CD14-positive monocyte (primary cell): ENCODE measurements at regions not wholly inside any gene's neighbourhood (a gene's known extent, or its start where the extent isn't known, plus 50 kb on each side); places are given as distances from the start of the nearest gene placed in this dataset.

Experiments used
- DNase-seq, 3 donors: peaks; one replicate each; pipeline ENCODE4 v3.0.0-alpha.2; 2011 to 2022
- H2AFZ ChIP-seq: 2 replicates; pipeline ENCODE4 v1.6.0; 2012; ENCODE audit warnings: mild to moderate bottlenecking, low read depth, low read length, inconsistent platforms; ENCODE audit not compliant: insufficient read depth, poor library complexity, severe bottlenecking
- H3K27ac ChIP-seq, 2 donors: 1 replicate in 1 of 2; 2 replicates in 1 of 2; pipeline ENCODE4 v1.5.1; 2012 to 2013; ENCODE audit warnings: low read length in 2 of 2, control low read depth in 1 of 2, inconsistent platforms in 1 of 2, low read depth in 1 of 2, mild to moderate bottlenecking in 1 of 2
- H3K27me3 ChIP-seq, 2 donors: one replicate each; pipeline versions ENCODE4 v1.6.0 to v1.6.1; 2011 to 2013; ENCODE audit warnings: low read length in 2 of 2; ENCODE audit not compliant: control insufficient read depth in 2 of 2, insufficient read depth in 2 of 2
- H3K36me3 ChIP-seq, 2 donors: replicated peaks in 1 of 2; 1 replicate in 1 of 2; 2 replicates in 1 of 2; pipeline versions ENCODE4 v1.5.1 to v1.6.1; 2012 to 2013; ENCODE audit warnings: low read length in 2 of 2, control low read depth in 1 of 2, inconsistent platforms in 1 of 2, mild to moderate bottlenecking in 1 of 2; ENCODE audit not compliant: insufficient read depth in 2 of 2, control insufficient read depth in 1 of 2
- H3K4me1 ChIP-seq, 2 donors: 1 replicate in 1 of 2; 2 replicates in 1 of 2; pipeline versions ENCODE4 v1.5.1 to v1.6.1; 2012 to 2013; ENCODE audit warnings: low read length in 2 of 2, control low read depth in 1 of 2, inconsistent platforms in 1 of 2, mild to moderate bottlenecking in 1 of 2, moderate library complexity in 1 of 2; ENCODE audit not compliant: insufficient read depth in 2 of 2, control insufficient read depth in 1 of 2
- H3K4me2 ChIP-seq: replicated peaks from 2 replicates; pipeline ENCODE3; 2012; ENCODE audit warnings: low read length, moderate library complexity, mild to moderate bottlenecking; ENCODE audit not compliant: poor library complexity, severe bottlenecking; ENCODE audit errors: extremely low read depth
- H3K4me3 ChIP-seq, 3 experiments: fragments of 200-600 bp in 1 of 3; sonication (generic) in 1 of 3; replicated peaks in 1 of 3; 1 replicate in 2 of 3; 2 replicates in 1 of 3; pipeline ENCODE4 v1.5.1; 2011 to 2013; ENCODE audit warnings: low read length in 3 of 3, mild to moderate bottlenecking in 3 of 3, control low read depth in 2 of 3, low read depth in 2 of 3, inconsistent platforms in 1 of 3, moderate library complexity in 1 of 3
- H3K79me2 ChIP-seq: 2 replicates; pipeline ENCODE4 v1.6.0; 2012; ENCODE audit warnings: mild to moderate bottlenecking, control low read depth, inconsistent platforms, low read length, moderate library complexity; ENCODE audit not compliant: insufficient read depth
- H3K9ac ChIP-seq: 2 replicates; pipeline ENCODE4 v1.6.0; 2017; ENCODE audit warnings: low read length, mild to moderate bottlenecking; ENCODE audit not compliant: insufficient read depth, poor library complexity, severe bottlenecking
- H3K9me3 ChIP-seq, 2 donors: replicated peaks in 1 of 2; 1 replicate in 1 of 2; 2 replicates in 1 of 2; pipeline versions ENCODE4 v1.5.1 to v1.6.1; 2012 to 2013; ENCODE audit warnings: low read length in 2 of 2, control low read depth in 1 of 2; ENCODE audit not compliant: control insufficient read depth in 1 of 2, insufficient read depth in 1 of 2
- H4K20me1 ChIP-seq: 2 replicates; pipeline ENCODE4 v1.6.0; 2012; ENCODE audit warnings: mild to moderate bottlenecking, low read length, control low read depth, moderate library complexity; ENCODE audit not compliant: insufficient read depth
- H3K27ac Mint-ChIP-seq, 7 donors: one replicate each; pipeline ENCODE4 v1.8.0; 2020; ENCODE audit warnings: mild to moderate bottlenecking in 7 of 7, mixed read lengths in 7 of 7, moderate library complexity in 6 of 7, inconsistent platforms in 2 of 7
- H3K27me3 Mint-ChIP-seq, 3 donors: one replicate each; pipeline ENCODE4 v1.8.0; 2021 to 2022; ENCODE audit warnings: low read depth in 3 of 3, mild to moderate bottlenecking in 3 of 3, mixed read lengths in 3 of 3, moderate library complexity in 3 of 3, inconsistent platforms in 1 of 3
- H3K36me3 Mint-ChIP-seq, 2 donors: one replicate each; pipeline ENCODE4 v1.8.0; 2020; ENCODE audit warnings: mixed read lengths in 2 of 2, inconsistent platforms in 1 of 2, mild to moderate bottlenecking in 1 of 2
- H3K4me1 Mint-ChIP-seq: one replicate; pipeline ENCODE4 v1.8.0; 2020; ENCODE audit warnings: mild to moderate bottlenecking, mixed read lengths
- H3K4me3 Mint-ChIP-seq, 2 donors: one replicate each; pipeline ENCODE4 v1.8.0; 2020; ENCODE audit warnings: mild to moderate bottlenecking in 2 of 2, mixed read lengths in 2 of 2, moderate library complexity in 1 of 2
- H3K9me3 Mint-ChIP-seq, 7 donors: one replicate each; pipeline ENCODE4 v1.8.0; 2020 to 2022; ENCODE audit warnings: mixed read lengths in 7 of 7, mild to moderate bottlenecking in 6 of 7, moderate library complexity in 6 of 7, inconsistent platforms in 2 of 7
- CTCF ChIP-seq: fragments of 200-600 bp; IDR thresholded peaks from one replicate; pipeline ENCODE4 v1.8.0; 2022; ENCODE audit warnings: antibody characterized with exemption, mild to moderate bottlenecking
- WGBS: methylation state at CpG from one replicate; pipeline ENCODE4 v1.1.5; 2013; ENCODE audit warnings: missing lambda C conversion rate; ENCODE audit not compliant: insufficient coverage; 5-methylcytosine and 5-hydroxymethylcytosine counted together
- intact Hi-C, 2 donors: fragments of 100-400 bp; cut with micrococcal nuclease; formaldehyde crosslinking; loops; one replicate each; pipeline versions ENCODE4 v1.15.0 to v1.15.1; 2023

GRCh38 chr7:156533420-156533819, 107.2 kb upstream of the RNF32 start:
- H2AFZ ChIP-seq = no peak overlapping the region
- H3K27ac ChIP-seq = no peak overlapping the region
- Mint-ChIP-seq H3K27me3 (peaks cover 1 to 11% (median 6%) of the 10 kb centered on the region in 3 donors), H3K36me3 (no peaks in the 10 kb centered on the region), H3K4me3 (no peak overlapping the region), H3K27ac (no peak overlapping the region), H3K4me1 (peaks cover 4% of the 10 kb centered on the region), H3K9me3 (peaks cover 0 to 5% (median 0%) of the 10 kb centered on the region in 7 donors)
- H4K20me1 ChIP-seq = no peaks in the 10 kb centered on the region
- no peak for TF ChIP-seq CTCF
- H3K4me1 ChIP-seq = no peaks in the 10 kb centered on the region
- no peaks in the 10 kb centered on the region for H3K79me2 ChIP-seq
- 95% methylated on average over 10 of the region's 13 CpGs for WGBS
- H3K9ac ChIP-seq = no peak overlapping the region
- H3K36me3 ChIP-seq = no peaks in the 10 kb centered on the region
- H3K4me2 ChIP-seq = no peak overlapping the region
- peaks cover 0 to 2% of the 10 kb centered on the region in 2 donors for H3K27me3 ChIP-seq
- no peak overlapping the region for H3K4me3 ChIP-seq
- intact Hi-C loops = no loop called here
- DNase-seq = no peak
- no peaks in the 10 kb centered on the region for H3K9me3 ChIP-seq

GRCh38 chr7:156532016-156532602, 108.5 kb upstream of the RNF32 start:
- H3K9ac ChIP-seq = no peak overlapping the region
- no peak overlapping the region for H3K4me3 Mint-ChIP-seq
- peaks cover 2 to 9% (median 4%) of the 10 kb centered on the region in 3 donors for H3K27me3 Mint-ChIP-seq

More at GRCh38 chr7:156532016-156532602, 108.5 kb upstream of the RNF32 start:
- TF ChIP-seq CTCF = no peak
- Mint-ChIP-seq H3K27ac (no peak overlapping the region), H3K4me1 (peaks cover 4% of the 10 kb centered on the region), H3K36me3 (no peaks in the 10 kb centered on the region), H3K9me3 (peaks cover 0 to 2% (median 0%) of the 10 kb centered on the region in 7 donors)
- Histone ChIP-seq H2AFZ (no peak overlapping the region), H3K4me2 (no peak overlapping the region), H3K27me3 (peaks cover 0 to 2% of the 10 kb centered on the region in 2 donors), H3K36me3 (no peaks in the 10 kb centered on the region), H3K79me2 (no peaks in the 10 kb centered on the region), H4K20me1 (no peaks in the 10 kb centered on the region), H3K4me1 (no peaks in the 10 kb centered on the region), H3K27ac (no peak overlapping the region), H3K4me3 (no peak overlapping the region), H3K9me3 (no peaks in the 10 kb centered on the region)
- no CpG with 5 or more reads among the region's 2 CpGs for WGBS
- no peak for DNase-seq
- intact Hi-C loops = no loop called here
